ENCODE measurements at regions not wholly inside any gene's neighbourhood (a gene's known extent, or its start where the extent isn't known, plus 50 kb on each side); places are given as distances from the start of the nearest gene placed in this dataset.

DNA sequence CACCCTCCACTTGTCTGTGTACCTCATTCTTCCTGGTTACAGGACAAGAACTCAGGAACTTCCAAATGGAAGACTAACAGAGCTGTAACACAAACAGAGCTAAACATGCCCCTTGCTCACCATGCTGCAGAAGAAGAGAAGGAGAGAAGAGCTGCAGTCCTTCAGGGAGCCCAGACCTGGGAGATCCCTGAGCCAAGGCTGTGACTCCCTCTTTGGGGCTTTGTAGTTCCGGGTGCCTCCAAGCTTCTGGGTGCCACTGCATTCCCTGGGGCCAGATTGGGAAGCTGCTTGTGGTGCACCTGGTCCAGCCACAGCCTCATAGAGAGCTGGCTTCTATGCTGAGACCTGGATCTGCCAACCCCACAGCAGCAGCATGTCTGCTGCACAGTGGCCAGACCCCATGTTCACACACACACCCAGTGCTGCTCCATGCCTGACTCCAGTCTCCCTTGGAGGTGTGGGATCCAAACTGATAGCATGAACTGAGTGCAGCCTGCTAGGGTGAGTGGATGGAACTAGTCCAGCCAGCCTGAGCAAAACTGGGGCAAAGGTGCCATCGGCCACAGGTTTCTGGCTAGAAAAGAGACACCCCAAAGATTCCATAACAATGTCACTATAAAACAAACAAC is 263.0 kb upstream of the NRIP1 start:
- Histone ChIP-seq H3K27ac (ENCODE audit: low read depth in 1 of 2, low read length in 2 of 2) (no peak overlapping the region), H3K4me1 (ENCODE audit: control insufficient read depth in 1 of 2, insufficient read depth in 2 of 2, low read length in 2 of 2) (no peaks in the 10 kb centered on the region), H3K36me3 (ENCODE audit: control insufficient read depth in 1 of 2, insufficient read depth in 2 of 2, low read length in 1 of 2) (no peaks in the 10 kb centered on the region), H3K4me3 (ENCODE audit: low read length in 2 of 2) (no peak overlapping the region), H3K9me3 (ENCODE audit: control insufficient read depth, low read length) (no peaks in the 10 kb centered on the region), H3K27me3 (ENCODE audit: control insufficient read depth in 1 of 2, insufficient read depth in 2 of 2, low read length in 1 of 2) (no peaks in the 10 kb centered on the region)
- DNase-seq (no peak), ATAC-seq (ENCODE audit: low FRiP score) (no peak)
- WGBS, 2 donors = 74 to 84% methylated on average over 2 of the region's 2 CpGs
- intact Hi-C loops (cut with DNase I) = no loop called here

DNA sequence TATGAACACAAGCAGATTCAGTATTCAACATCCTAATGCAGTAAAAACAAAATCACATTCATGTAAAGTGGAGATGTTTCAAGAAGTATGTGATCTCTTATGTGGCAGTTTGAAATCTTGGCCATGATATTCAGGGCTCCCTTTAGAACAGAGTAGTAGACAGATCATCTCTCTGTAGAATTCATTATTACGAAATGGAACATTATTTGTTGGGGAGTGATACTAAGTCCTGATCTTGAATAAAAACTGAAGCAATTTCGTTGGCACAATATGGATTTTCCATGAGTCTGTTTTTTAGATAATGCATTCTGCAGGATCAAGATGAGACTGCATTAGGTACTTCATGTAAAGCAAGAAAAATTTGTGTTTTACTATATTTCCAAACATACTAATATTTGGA is 264.4 kb upstream of the NRIP1 start:
- H3K9me3 ChIP-seq (ENCODE audit: control insufficient read depth, low read length) = no peaks in the 10 kb centered on the region
- no peaks in the 10 kb centered on the region for H3K4me1 ChIP-seq (ENCODE audit: control insufficient read depth in 1 of 2, insufficient read depth in 2 of 2, low read length in 2 of 2)
- H3K27ac ChIP-seq (ENCODE audit: low read depth in 1 of 2, low read length in 2 of 2) = no peak overlapping the region
- DNase-seq = no peak
- intact Hi-C loops (cut with DNase I) = no loop called here
- no peaks in the 10 kb centered on the region for H3K36me3 ChIP-seq (ENCODE audit: control insufficient read depth in 1 of 2, insufficient read depth in 2 of 2, low read length in 1 of 2)
- no peaks in the 10 kb centered on the region for H3K27me3 ChIP-seq (ENCODE audit: control insufficient read depth in 1 of 2, insufficient read depth in 2 of 2, low read length in 1 of 2)
- 82 to 88% methylated on average over 2 of the region's 2 CpGs for WGBS, 2 donors
- ATAC-seq (ENCODE audit: low FRiP score) = no peak
- H3K4me3 ChIP-seq (ENCODE audit: low read length in 2 of 2) = no peak overlapping the region

DNA sequence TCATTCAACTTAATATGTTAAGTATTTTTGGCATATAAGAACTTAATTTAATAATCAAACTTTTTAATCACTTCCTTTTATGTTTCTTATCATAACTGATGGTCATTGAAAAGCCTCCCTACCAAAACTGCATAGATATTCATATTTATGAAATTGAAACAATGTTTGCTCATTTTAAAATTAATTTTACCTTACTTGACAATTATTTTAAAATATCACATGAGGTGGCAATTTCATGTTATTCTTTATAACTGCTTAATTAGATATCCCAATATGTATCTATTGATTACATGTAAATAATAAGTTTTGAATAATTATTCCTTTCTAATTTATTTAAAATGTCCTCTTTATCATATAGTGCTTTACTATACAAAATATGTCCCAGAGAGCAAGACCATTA is 266.1 kb upstream of the NRIP1 start:
- no peak overlapping the region for H3K4me3 ChIP-seq (ENCODE audit: low read length in 2 of 2)
- no peaks in the 10 kb centered on the region for H3K36me3 ChIP-seq (ENCODE audit: control insufficient read depth in 1 of 2, insufficient read depth in 2 of 2, low read length in 1 of 2)
- DNase-seq (no peak), ATAC-seq (ENCODE audit: low FRiP score) (no peak)
- H3K27me3 ChIP-seq (ENCODE audit: control insufficient read depth in 1 of 2, insufficient read depth in 2 of 2, low read length in 1 of 2) = no peaks in the 10 kb centered on the region
- no peak overlapping the region for H3K27ac ChIP-seq (ENCODE audit: low read depth in 1 of 2, low read length in 2 of 2)
- intact Hi-C loops (cut with DNase I) = no loop called here
- H3K4me1 ChIP-seq (ENCODE audit: control insufficient read depth in 1 of 2, insufficient read depth in 2 of 2, low read length in 2 of 2) = no peaks in the 10 kb centered on the region
- H3K9me3 ChIP-seq (ENCODE audit: control insufficient read depth, low read length) = no peaks in the 10 kb centered on the region

DNA sequence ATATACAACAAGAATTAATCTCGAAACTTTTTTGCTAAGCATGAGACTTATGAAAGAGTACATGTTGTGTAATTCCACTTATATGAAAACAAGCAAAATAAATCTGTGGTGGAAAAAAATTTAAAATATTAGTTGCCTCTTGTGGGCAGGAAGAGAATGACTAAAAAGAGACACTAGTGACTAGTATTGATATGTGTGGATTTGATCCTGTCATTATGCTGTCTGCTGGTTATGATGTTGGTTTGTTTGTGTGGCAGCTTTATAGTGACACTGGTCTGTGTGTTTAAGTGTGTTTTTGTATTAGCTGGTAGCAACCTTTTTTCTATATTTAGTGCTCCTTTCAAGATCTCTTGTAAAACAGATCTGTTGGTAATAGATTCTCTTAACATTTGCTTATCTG is 267.8 kb upstream of the NRIP1 start:
- ATAC-seq (ENCODE audit: low FRiP score) (no peak), DNase-seq (no peak)
- H3K4me3 ChIP-seq (ENCODE audit: low read length in 2 of 2) = no peak overlapping the region
- 73 to 76% methylated on average over 1 of the region's 1 CpG for WGBS, 2 donors
- no peaks in the 10 kb centered on the region for H3K36me3 ChIP-seq (ENCODE audit: control insufficient read depth in 1 of 2, insufficient read depth in 2 of 2, low read length in 1 of 2)
- H3K9me3 ChIP-seq (ENCODE audit: control insufficient read depth, low read length) = no peaks in the 10 kb centered on the region
- no peaks in the 10 kb centered on the region for H3K4me1 ChIP-seq (ENCODE audit: control insufficient read depth in 1 of 2, insufficient read depth in 2 of 2, low read length in 2 of 2)
- no peaks in the 10 kb centered on the region for H3K27me3 ChIP-seq (ENCODE audit: control insufficient read depth in 1 of 2, insufficient read depth in 2 of 2, low read length in 1 of 2)
- intact Hi-C loops (cut with DNase I) = no loop called here
- no peak overlapping the region for H3K27ac ChIP-seq (ENCODE audit: low read depth in 1 of 2, low read length in 2 of 2)

DNA sequence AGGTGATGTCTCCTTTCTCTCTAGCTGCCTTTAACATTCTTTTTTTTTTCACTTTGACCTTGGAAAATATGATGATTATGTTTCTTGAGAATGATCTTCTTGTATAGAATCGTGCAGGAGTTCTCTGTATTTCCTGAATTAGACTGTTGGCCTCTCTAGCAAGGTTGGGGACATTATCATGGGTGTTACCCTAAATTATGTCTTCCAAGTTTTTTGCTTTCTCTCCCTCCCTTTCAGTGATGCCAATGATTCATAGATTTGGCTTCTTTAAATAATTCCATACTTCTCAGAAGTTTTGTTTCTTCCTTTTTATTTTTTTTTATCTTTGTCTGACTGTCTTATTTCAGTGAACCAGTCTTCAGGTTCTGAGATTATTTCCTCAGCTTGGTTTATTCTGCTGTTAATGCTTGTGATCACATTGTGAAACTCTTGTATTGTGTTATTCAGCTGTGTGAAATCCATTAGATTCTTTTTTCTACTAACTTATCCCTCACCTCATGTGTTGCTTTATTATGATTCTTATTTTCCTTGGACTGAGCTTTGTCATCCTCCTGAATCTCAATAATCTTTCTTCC is 268.4 kb upstream of the NRIP1 start:
- H3K36me3 ChIP-seq (ENCODE audit: control insufficient read depth in 1 of 2, insufficient read depth in 2 of 2, low read length in 1 of 2) = no peaks in the 10 kb centered on the region
- H3K9me3 ChIP-seq (ENCODE audit: control insufficient read depth, low read length) = no peaks in the 10 kb centered on the region
- no peaks in the 10 kb centered on the region for H3K4me1 ChIP-seq (ENCODE audit: control insufficient read depth in 1 of 2, insufficient read depth in 2 of 2, low read length in 2 of 2)
- DNase-seq = no peak
- no peaks in the 10 kb centered on the region for H3K27me3 ChIP-seq (ENCODE audit: control insufficient read depth in 1 of 2, insufficient read depth in 2 of 2, low read length in 1 of 2)
- intact Hi-C loops (cut with DNase I) = no loop called here
- WGBS, 2 donors = 58 to 64% methylated on average over 1 of the region's 1 CpG
- H3K4me3 ChIP-seq (ENCODE audit: low read length in 2 of 2) = no peak overlapping the region
- no peak overlapping the region for H3K27ac ChIP-seq (ENCODE audit: low read depth in 1 of 2, low read length in 2 of 2)
- no peak for ATAC-seq (ENCODE audit: low FRiP score)

DNA sequence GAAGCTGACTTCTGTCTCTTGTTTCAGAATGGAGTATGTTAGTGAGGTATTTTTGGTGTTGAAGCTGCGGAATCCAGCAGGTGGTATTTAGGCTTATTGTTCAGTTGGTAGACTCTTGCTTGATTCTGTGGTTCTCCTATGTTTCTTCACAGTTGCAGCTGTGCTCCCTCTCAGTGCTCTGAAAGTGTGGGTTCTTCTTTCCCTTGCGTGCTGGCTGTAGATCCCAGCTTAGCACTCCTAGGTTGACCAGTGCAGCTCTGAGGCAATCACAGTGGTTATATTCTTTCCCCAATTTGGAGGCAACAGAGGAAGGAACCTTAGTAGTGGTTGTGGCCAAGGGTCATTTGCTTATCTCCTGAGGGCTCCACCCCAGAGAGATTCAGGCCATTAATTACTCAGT is 269.2 kb upstream of the NRIP1 start:
- Histone ChIP-seq H3K27ac (ENCODE audit: low read depth in 1 of 2, low read length in 2 of 2) (no peak overlapping the region), H3K27me3 (ENCODE audit: control insufficient read depth in 1 of 2, insufficient read depth in 2 of 2, low read length in 1 of 2) (no peaks in the 10 kb centered on the region), H3K4me1 (ENCODE audit: control insufficient read depth in 1 of 2, insufficient read depth in 2 of 2, low read length in 2 of 2) (no peaks in the 10 kb centered on the region), H3K9me3 (ENCODE audit: control insufficient read depth, low read length) (no peaks in the 10 kb centered on the region), H3K4me3 (ENCODE audit: low read length in 2 of 2) (no peak overlapping the region), H3K36me3 (ENCODE audit: control insufficient read depth in 1 of 2, insufficient read depth in 2 of 2, low read length in 1 of 2) (no peaks in the 10 kb centered on the region)
- intact Hi-C loops (cut with DNase I) = no loop called here
- WGBS, 2 donors = 92 to 97% methylated on average over 2 of the region's 2 CpGs
- ATAC-seq (ENCODE audit: low FRiP score) (no peak), DNase-seq (no peak)

DNA sequence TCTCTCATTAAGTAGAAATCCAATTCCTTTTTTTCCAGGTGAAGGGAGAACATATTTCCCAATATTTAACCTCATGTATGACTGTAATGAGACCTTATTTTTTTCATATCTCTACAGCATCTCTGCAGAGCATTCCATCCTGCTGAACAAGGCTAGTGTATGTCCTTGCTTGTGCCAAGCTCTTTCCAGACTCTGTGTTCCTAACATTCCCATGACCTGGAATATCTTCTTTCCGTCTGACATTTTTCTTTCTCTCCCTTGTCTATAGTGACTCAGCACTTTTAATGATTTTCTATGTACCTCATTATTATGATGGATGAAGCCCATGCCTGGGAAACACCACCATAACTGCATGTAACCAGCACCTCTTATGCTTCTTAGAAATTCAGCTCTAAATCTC is 278.3 kb upstream of the NRIP1 start:
- no peaks in the 10 kb centered on the region for H3K4me1 ChIP-seq (ENCODE audit: control insufficient read depth in 1 of 2, insufficient read depth in 2 of 2, low read length in 2 of 2)
- DNase-seq = no peak
- H3K9me3 ChIP-seq (ENCODE audit: control insufficient read depth, low read length) = no peaks in the 10 kb centered on the region
- no peaks in the 10 kb centered on the region for H3K36me3 ChIP-seq (ENCODE audit: control insufficient read depth in 1 of 2, insufficient read depth in 2 of 2, low read length in 1 of 2)
- no peak overlapping the region for H3K4me3 ChIP-seq (ENCODE audit: low read length in 2 of 2)
- intact Hi-C loops (cut with DNase I) = no loop called here
- 23 to 28% methylated on average over 1 of the region's 1 CpG for WGBS, 2 donors
- peaks cover 0 to 2% of the 10 kb centered on the region in 2 donors for H3K27me3 ChIP-seq (ENCODE audit: control insufficient read depth in 1 of 2, insufficient read depth in 2 of 2, low read length in 1 of 2)
- H3K27ac ChIP-seq (ENCODE audit: low read depth in 1 of 2, low read length in 2 of 2) = no peak overlapping the region
- ATAC-seq (ENCODE audit: low FRiP score) = no peak

DNA sequence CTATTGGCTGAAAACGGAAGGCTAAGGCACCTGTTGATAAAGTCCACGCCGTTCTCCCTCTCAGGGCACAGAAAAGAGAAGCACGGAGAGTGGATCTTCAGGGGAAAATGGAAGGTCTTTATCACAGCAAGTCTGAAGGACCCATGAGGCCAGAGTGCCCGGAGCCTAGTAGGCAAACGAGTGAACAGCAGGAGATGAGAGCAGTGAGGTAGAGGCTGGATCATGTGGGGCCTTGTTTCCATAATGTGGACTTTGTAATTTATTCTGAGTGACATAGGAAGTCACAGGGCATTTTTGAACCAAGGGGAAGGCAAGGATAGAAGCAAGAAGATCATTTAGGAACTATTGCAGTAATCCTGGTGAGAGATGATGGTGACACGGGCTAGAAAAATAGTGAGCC is 287.2 kb upstream of the NRIP1 start:
- Histone ChIP-seq H3K36me3 (ENCODE audit: control insufficient read depth in 1 of 2, insufficient read depth in 2 of 2, low read length in 1 of 2) (no peaks in the 10 kb centered on the region), H3K4me1 (ENCODE audit: control insufficient read depth in 1 of 2, insufficient read depth in 2 of 2, low read length in 2 of 2) (no peaks in the 10 kb centered on the region), H3K27ac (ENCODE audit: low read depth in 1 of 2, low read length in 2 of 2) (no peak overlapping the region), H3K27me3 (ENCODE audit: control insufficient read depth in 1 of 2, insufficient read depth in 2 of 2, low read length in 1 of 2) (no peaks in the 10 kb centered on the region), H3K9me3 (ENCODE audit: control insufficient read depth, low read length) (no peaks in the 10 kb centered on the region), H3K4me3 (ENCODE audit: low read length in 2 of 2) (no peak overlapping the region)
- ATAC-seq (ENCODE audit: low FRiP score) = no peak
- intact Hi-C loops (cut with DNase I) = no loop called here
- no peak for DNase-seq
- WGBS, 2 donors = 88 to 89% methylated on average over 7 of the region's 7 CpGs

DNA sequence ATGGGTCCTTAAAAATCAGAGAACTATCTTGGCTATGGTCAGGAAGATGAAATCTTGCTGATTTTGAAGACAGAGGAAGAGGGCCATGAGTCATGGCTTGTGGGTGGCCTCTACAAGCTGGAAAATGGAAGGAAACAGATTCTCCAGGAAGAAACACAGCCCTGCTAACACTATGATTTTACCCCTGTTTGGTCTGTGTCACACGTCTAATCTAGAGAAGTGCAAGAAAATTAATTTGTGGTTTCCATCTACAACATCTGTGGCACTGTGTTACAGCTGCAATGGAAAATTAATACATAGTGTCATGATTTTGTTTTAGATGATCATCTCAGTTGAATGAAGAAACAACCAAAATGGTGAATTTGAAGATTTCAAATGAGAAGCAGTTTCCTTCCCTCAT is 288.7 kb upstream of the NRIP1 start:
- H3K4me3 ChIP-seq (ENCODE audit: low read length in 2 of 2) = no peak overlapping the region
- no peaks in the 10 kb centered on the region for H3K4me1 ChIP-seq (ENCODE audit: control insufficient read depth in 1 of 2, insufficient read depth in 2 of 2, low read length in 2 of 2)
- H3K9me3 ChIP-seq (ENCODE audit: control insufficient read depth, low read length) = no peaks in the 10 kb centered on the region
- no peaks in the 10 kb centered on the region for H3K36me3 ChIP-seq (ENCODE audit: control insufficient read depth in 1 of 2, insufficient read depth in 2 of 2, low read length in 1 of 2)
- WGBS, 2 donors = 86 to 94% methylated on average over 1 of the region's 1 CpG
- no peaks in the 10 kb centered on the region for H3K27me3 ChIP-seq (ENCODE audit: control insufficient read depth in 1 of 2, insufficient read depth in 2 of 2, low read length in 1 of 2)
- intact Hi-C loops (cut with DNase I) = no loop called here
- no peak for ATAC-seq (ENCODE audit: low FRiP score)
- no peak overlapping the region for H3K27ac ChIP-seq (ENCODE audit: low read depth in 1 of 2, low read length in 2 of 2)
- no peak for DNase-seq
